Astrocyte (in vitro differentiated cells and primary cell): ENCODE measurements at regions not wholly inside any gene's neighbourhood (a gene's known extent, or its start where the extent isn't known, plus 50 kb on each side); places are given as distances from the start of the nearest gene placed in this dataset.
A peak's percentile ranks its signal among the peaks of the same experiment; 100 is the strongest.

Source experiments
- DNase-seq: peaks from one replicate; pipeline ENCODE4 v3.0.0-alpha.2; 2010; ENCODE audit warnings: low read depth
- FAIRE-seq: peaks from 2 replicates; lab custom pipeline; 2011; peaks lifted over from hg19 to GRCh38; lab: Jason Lieb, UNC
- H2AFZ ChIP-seq: 2 replicates; pipeline ENCODE4 v1.6.0; 2012; ENCODE audit warnings: low read depth, low read length, inconsistent platforms
- H3K27ac ChIP-seq: 2 replicates; pipeline ENCODE4 v1.5.1; 2011; ENCODE audit warnings: low read depth, low read length, inconsistent platforms
- H3K27me3 ChIP-seq: 2 replicates; pipeline ENCODE4 v1.6.0; 2011; ENCODE audit warnings: low read length, inconsistent platforms; ENCODE audit not compliant: insufficient read depth
- H3K36me3 ChIP-seq: 2 replicates; pipeline ENCODE4 v1.5.1; 2011; ENCODE audit warnings: low read length, inconsistent platforms; ENCODE audit not compliant: insufficient read depth
- H3K4me1 ChIP-seq: 2 replicates; pipeline ENCODE4 v1.5.1; 2011; ENCODE audit warnings: low read length, inconsistent platforms; ENCODE audit not compliant: insufficient read depth
- H3K4me2 ChIP-seq: 2 replicates; pipeline ENCODE4 v1.6.0; 2012; ENCODE audit warnings: low read length, inconsistent platforms
- H3K4me3 ChIP-seq: 2 replicates; pipeline ENCODE4 v1.5.1; 2011; ENCODE audit warnings: low read depth, mild to moderate bottlenecking, low read length, inconsistent platforms; ENCODE audit not compliant: insufficient read depth
- H3K79me2 ChIP-seq: 2 replicates; pipeline ENCODE4 v1.6.0; 2012; ENCODE audit warnings: mild to moderate bottlenecking, low read length, inconsistent platforms; ENCODE audit not compliant: insufficient read depth
- H3K9ac ChIP-seq: 2 replicates; pipeline ENCODE4 v1.6.0; 2012; ENCODE audit warnings: mild to moderate bottlenecking, low read length, inconsistent platforms
- H3K9me3 ChIP-seq: 2 replicates; pipeline ENCODE4 v1.5.1; 2012; ENCODE audit warnings: low read depth, mild to moderate bottlenecking, low read length, inconsistent platforms; ENCODE audit not compliant: insufficient read depth
- H4K20me1 ChIP-seq: 2 replicates; pipeline ENCODE4 v1.6.0; 2012; ENCODE audit warnings: low read length, inconsistent platforms; ENCODE audit not compliant: insufficient read depth
- H3K27ac Mint-ChIP-seq: one replicate; pipeline ENCODE4 v1.8.0; 2021; ENCODE audit warnings: mild to moderate bottlenecking, mixed read lengths; ENCODE audit not compliant: unreplicated experiment
- H3K27me3 Mint-ChIP-seq: one replicate; pipeline ENCODE4 v1.8.0; 2021; ENCODE audit warnings: low read depth, mixed read lengths; ENCODE audit not compliant: unreplicated experiment
- H3K36me3 Mint-ChIP-seq: one replicate; pipeline ENCODE4 v1.8.0; 2021; ENCODE audit warnings: low read depth, mixed read lengths; ENCODE audit not compliant: unreplicated experiment
- H3K4me1 Mint-ChIP-seq: one replicate; pipeline ENCODE4 v1.8.0; 2021; ENCODE audit warnings: low read depth, mixed read lengths; ENCODE audit not compliant: unreplicated experiment
- H3K4me3 Mint-ChIP-seq: one replicate; pipeline ENCODE4 v1.8.0; 2021; ENCODE audit warnings: mild to moderate bottlenecking, moderate library complexity, mixed read lengths; ENCODE audit not compliant: unreplicated experiment
- H3K9me3 Mint-ChIP-seq: one replicate; pipeline ENCODE4 v1.8.0; 2021; ENCODE audit warnings: mild to moderate bottlenecking, mixed read lengths; ENCODE audit not compliant: unreplicated experiment
- EZH2 ChIP-seq: IDR thresholded peaks from 2 replicates; pipeline ENCODE4 v1.6.1; 2012; ENCODE audit warnings: mild to moderate bottlenecking, low read length, inconsistent platforms; ENCODE audit not compliant: insufficient read depth
- TF ChIP-seq, protein P1 (sequence below): IDR thresholded peaks from 2 replicates; pipeline ENCODE4 v1.5.1; 2011; ENCODE audit warnings: low read depth, mild to moderate bottlenecking, inconsistent platforms, low read length, moderate library complexity; ENCODE audit not compliant: insufficient read depth

GRCh38 chr4:135840781-135841180, 1639.2 kb upstream of the PABPC4L start:
- TF ChIP-seq, protein P1, sequence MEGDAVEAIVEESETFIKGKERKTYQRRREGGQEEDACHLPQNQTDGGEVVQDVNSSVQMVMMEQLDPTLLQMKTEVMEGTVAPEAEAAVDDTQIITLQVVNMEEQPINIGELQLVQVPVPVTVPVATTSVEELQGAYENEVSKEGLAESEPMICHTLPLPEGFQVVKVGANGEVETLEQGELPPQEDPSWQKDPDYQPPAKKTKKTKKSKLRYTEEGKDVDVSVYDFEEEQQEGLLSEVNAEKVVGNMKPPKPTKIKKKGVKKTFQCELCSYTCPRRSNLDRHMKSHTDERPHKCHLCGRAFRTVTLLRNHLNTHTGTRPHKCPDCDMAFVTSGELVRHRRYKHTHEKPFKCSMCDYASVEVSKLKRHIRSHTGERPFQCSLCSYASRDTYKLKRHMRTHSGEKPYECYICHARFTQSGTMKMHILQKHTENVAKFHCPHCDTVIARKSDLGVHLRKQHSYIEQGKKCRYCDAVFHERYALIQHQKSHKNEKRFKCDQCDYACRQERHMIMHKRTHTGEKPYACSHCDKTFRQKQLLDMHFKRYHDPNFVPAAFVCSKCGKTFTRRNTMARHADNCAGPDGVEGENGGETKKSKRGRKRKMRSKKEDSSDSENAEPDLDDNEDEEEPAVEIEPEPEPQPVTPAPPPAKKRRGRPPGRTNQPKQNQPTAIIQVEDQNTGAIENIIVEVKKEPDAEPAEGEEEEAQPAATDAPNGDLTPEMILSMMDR, result no peak
- TF ChIP-seq EZH2, result no peak
- no peaks in the 10 kb centered on the region for H3K36me3 Mint-ChIP-seq

DNA sequence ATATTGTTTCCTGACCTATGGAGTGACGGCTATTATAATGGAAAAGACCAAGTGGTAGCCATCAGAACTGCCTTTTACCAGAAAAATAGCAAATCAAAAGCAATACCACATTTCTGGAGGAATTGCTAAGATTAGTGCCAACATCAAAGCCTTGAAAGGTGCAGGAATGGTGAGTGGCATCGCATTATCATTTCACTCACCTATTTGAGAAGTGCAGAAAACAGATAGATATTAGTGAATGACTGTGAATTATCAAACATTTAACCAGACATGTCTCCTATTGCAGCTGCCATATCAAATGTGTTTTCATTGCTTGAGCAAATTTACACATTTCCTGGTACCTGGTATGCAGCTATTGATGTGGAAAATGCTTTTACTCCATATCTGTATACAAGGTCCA, 1638.1 kb upstream of the PABPC4L start:
- Histone ChIP-seq H3K9me3 (no peaks in the 10 kb centered on the region), H3K4me3 (no peak overlapping the region), H3K4me1 (no peaks in the 10 kb centered on the region), H3K36me3 (no peaks in the 10 kb centered on the region), H2AFZ (no peak overlapping the region), H3K27ac (no peak overlapping the region), H3K9ac (no peak overlapping the region), H3K4me2 (no peak overlapping the region), H3K27me3 (no peaks in the 10 kb centered on the region), H4K20me1 (no peaks in the 10 kb centered on the region), H3K79me2 (no peaks in the 10 kb centered on the region)
- Mint-ChIP-seq H3K36me3 (no peaks in the 10 kb centered on the region), H3K9me3 (no peaks in the 10 kb centered on the region), H3K27ac (no peak overlapping the region), H3K4me3 (no peak overlapping the region), H3K4me1 (peaks cover 3% of the 10 kb centered on the region), H3K27me3 (no peaks in the 10 kb centered on the region)
- FAIRE-seq, result no peak
- no peak for TF ChIP-seq EZH2
- DNase-seq, result no peak

More at GRCh38 chr4:135840781-135841180, 1639.2 kb upstream of the PABPC4L start:
- DNase-seq (no peak), FAIRE-seq (no peak)
- no peaks in the 10 kb centered on the region for H3K79me2 ChIP-seq
- H3K9me3 ChIP-seq, result no peaks in the 10 kb centered on the region
- H3K9ac ChIP-seq, result no peak overlapping the region
- H2AFZ ChIP-seq, result no peak overlapping the region
- Mint-ChIP-seq H3K4me3 (no peak overlapping the region), H3K9me3 (no peaks in the 10 kb centered on the region), H3K4me1 (peaks cover 3% of the 10 kb centered on the region), H3K27ac (no peak overlapping the region), H3K27me3 (no peaks in the 10 kb centered on the region)
- H3K4me1 ChIP-seq, result no peaks in the 10 kb centered on the region
- no peak overlapping the region for H3K27ac ChIP-seq
- H3K27me3 ChIP-seq, result no peaks in the 10 kb centered on the region
- no peaks in the 10 kb centered on the region for H4K20me1 ChIP-seq
- no peak overlapping the region for H3K4me3 ChIP-seq
- H3K36me3 ChIP-seq, result no peaks in the 10 kb centered on the region
- no peak overlapping the region for H3K4me2 ChIP-seq

GRCh38 chr4:135838889-135839288, 1637.3 kb upstream of the PABPC4L start:
- Histone ChIP-seq H3K9ac (no peak overlapping the region), H2AFZ (no peak overlapping the region), H3K27ac (no peak overlapping the region), H3K4me2 (no peak overlapping the region), H3K4me3 (no peak overlapping the region), H3K27me3 (no peaks in the 10 kb centered on the region), H3K79me2 (no peaks in the 10 kb centered on the region), H3K9me3 (no peaks in the 10 kb centered on the region), H4K20me1 (no peaks in the 10 kb centered on the region), H3K4me1 (no peaks in the 10 kb centered on the region), H3K36me3 (no peaks in the 10 kb centered on the region)
- Mint-ChIP-seq H3K27me3 (no peaks in the 10 kb centered on the region), H3K4me1 (peaks cover 3% of the 10 kb centered on the region), H3K9me3 (no peaks in the 10 kb centered on the region), H3K27ac (peak overlapping the region; percentile 23), H3K36me3 (no peaks in the 10 kb centered on the region), H3K4me3 (no peak overlapping the region)
- FAIRE-seq, result no peak
- TF ChIP-seq EZH2, result no peak
- DNase-seq, result peak; percentile 38
